ENCODE measurements at regions not wholly inside any gene's neighbourhood (a gene's known extent, or its start where the extent isn't known, plus 50 kb on each side); places are given as distances from the start of the nearest gene placed in this dataset.

- TF ChIP-seq CTCF (IDR thresholded peaks at IDR 0.05) (no peak), POLR2AphosphoS5 (IDR thresholded peaks at IDR 0.05) (no peak)
Observed at GRCh38 chr5:108557686-108558085, 175.8 kb upstream of the FBXL17 start.

All from prostate gland (tissue), 2 donors.